ENCODE measurements at regions not wholly inside any gene's neighbourhood (a gene's known extent, or its start where the extent isn't known, plus 50 kb on each side); places are given as distances from the start of the nearest gene placed in this dataset.

DNA sequence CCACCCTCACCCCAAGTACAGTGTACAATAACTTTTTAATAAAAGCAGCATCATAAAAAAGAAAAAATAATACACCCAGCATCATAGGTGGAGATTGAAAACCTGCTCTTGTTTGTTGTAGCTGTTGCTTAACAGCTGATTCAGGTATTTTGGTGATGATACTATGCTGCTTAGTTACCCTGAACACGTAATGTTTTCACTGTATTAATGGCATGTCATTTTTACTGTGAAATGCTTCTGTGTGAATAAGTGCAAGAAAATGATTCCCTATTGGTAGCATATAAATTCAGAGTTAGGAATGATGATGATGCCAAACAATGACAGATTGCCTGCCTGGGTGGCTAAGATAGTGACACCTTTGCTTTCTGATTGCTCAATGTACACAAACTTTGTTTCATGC lies 405.7 kb downstream of the HDGFL1 start:
- DNase-seq (ENCODE audit: low read depth in 1 of 2, low spot score in 1 of 2) (no peak), FAIRE-seq (no peak), ATAC-seq (no peak)
- 17% methylated on average over 1 of the region's 1 CpG for WGBS (ENCODE audit: missing lambda C conversion rate)
- ChIA-PET CTCF (no interaction called here), POLR2A (no interaction called here)
- Histone ChIP-seq H3K9me3 (no peaks in the 10 kb centered on the region), H3K4me1 (no peaks in the 10 kb centered on the region), H3K4me3 (no peak overlapping the region), H3K27ac (no peak overlapping the region), H3K4me2 (no peak overlapping the region)
- no peak for TF ChIP-seq MYC (IDR thresholded peaks at IDR 0.05; ENCODE audit: borderline replicate concordance, low read length)
- no peak for TF ChIP-seq FOXS1 (CRISPR knock-in tag; IDR thresholded peaks at IDR 0.05)
- TF ChIP-seq JUN (IDR thresholded peaks at IDR 0.05): no peak
- no peak for TF ChIP-seq CTCF (IDR thresholded peaks at IDR 0.05)
- no peak for TF ChIP-seq HEYL (CRISPR knock-in tag; IDR thresholded peaks at IDR 0.05)
- TF ChIP-seq CEBPB (IDR thresholded peaks at IDR 0.05): no peak
- TF ChIP-seq, protein P1, sequence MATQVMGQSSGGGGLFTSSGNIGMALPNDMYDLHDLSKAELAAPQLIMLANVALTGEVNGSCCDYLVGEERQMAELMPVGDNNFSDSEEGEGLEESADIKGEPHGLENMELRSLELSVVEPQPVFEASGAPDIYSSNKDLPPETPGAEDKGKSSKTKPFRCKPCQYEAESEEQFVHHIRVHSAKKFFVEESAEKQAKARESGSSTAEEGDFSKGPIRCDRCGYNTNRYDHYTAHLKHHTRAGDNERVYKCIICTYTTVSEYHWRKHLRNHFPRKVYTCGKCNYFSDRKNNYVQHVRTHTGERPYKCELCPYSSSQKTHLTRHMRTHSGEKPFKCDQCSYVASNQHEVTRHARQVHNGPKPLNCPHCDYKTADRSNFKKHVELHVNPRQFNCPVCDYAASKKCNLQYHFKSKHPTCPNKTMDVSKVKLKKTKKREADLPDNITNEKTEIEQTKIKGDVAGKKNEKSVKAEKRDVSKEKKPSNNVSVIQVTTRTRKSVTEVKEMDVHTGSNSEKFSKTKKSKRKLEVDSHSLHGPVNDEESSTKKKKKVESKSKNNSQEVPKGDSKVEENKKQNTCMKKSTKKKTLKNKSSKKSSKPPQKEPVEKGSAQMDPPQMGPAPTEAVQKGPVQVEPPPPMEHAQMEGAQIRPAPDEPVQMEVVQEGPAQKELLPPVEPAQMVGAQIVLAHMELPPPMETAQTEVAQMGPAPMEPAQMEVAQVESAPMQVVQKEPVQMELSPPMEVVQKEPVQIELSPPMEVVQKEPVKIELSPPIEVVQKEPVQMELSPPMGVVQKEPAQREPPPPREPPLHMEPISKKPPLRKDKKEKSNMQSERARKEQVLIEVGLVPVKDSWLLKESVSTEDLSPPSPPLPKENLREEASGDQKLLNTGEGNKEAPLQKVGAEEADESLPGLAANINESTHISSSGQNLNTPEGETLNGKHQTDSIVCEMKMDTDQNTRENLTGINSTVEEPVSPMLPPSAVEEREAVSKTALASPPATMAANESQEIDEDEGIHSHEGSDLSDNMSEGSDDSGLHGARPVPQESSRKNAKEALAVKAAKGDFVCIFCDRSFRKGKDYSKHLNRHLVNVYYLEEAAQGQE (IDR thresholded peaks at IDR 0.05): no peak
- no peak for TF ChIP-seq NFE2L2 (conservative IDR thresholded peaks at IDR 0.05; ENCODE audit: low read length)
- TF ChIP-seq KDM5A (IDR thresholded peaks at IDR 0.05): no peak
- no peak for TF ChIP-seq ZSCAN20 (CRISPR knock-in tag; IDR thresholded peaks at IDR 0.05)
- no peak for TF ChIP-seq FOSL2 (IDR thresholded peaks at IDR 0.05)
- TF ChIP-seq FOSL2 (CRISPR knock-in tag; IDR thresholded peaks at IDR 0.05): no peak
- no peak for TF ChIP-seq MAZ (IDR thresholded peaks at IDR 0.05; ENCODE audit: borderline replicate concordance, low read depth, low read length)
- no peak for TF ChIP-seq TFCP2L1 (CRISPR knock-in tag; IDR thresholded peaks at IDR 0.05)
- TF ChIP-seq NR3C1 (IDR thresholded peaks at IDR 0.05): no peak

DNA sequence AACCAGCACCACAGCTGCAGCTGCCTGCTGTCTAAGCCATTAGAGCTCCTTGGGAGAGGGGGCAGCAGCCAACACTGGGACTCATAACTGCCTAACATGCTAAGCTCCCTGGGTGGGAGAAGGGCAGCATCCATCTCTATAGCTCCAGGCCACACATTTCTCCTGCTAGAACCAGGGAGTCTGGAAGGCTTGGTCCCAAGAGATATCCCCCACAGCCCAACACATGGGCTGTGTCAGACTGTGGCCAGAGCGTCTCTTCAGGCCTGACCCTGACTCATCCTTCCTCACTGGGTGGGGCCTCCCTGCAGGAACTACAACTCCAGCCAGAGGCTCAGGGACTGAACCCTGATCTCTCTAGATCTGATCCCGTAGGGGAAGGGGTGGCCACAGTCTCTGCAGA lies 411.1 kb downstream of the HDGFL1 start:
- no peaks in the 10 kb centered on the region for H3K9me3 ChIP-seq
- WGBS (ENCODE audit: missing lambda C conversion rate): 53% methylated on average over 2 of the region's 2 CpGs
- TF ChIP-seq MAX (IDR thresholded peaks at IDR 0.05): no peak
- TF ChIP-seq GATA3 (IDR thresholded peaks at IDR 0.05; ENCODE audit: borderline replicate concordance): no peak
- TF ChIP-seq CBX8 (IDR thresholded peaks at IDR 0.05): no peak
- TF ChIP-seq SREBF2 (IDR thresholded peaks at IDR 0.05): no peak
- TF ChIP-seq TP53 (CRISPR knock-in tag; IDR thresholded peaks at IDR 0.05): no peak
- no peak for TF ChIP-seq NFE2L2 (conservative IDR thresholded peaks at IDR 0.05; ENCODE audit: low read length)
- no peak for TF ChIP-seq CEBPB (IDR thresholded peaks at IDR 0.05)
- no peak for TF ChIP-seq HMGXB4 (CRISPR knock-in tag; IDR thresholded peaks at IDR 0.05; ENCODE audit: borderline replicate concordance)
- no peak for TF ChIP-seq RARB (CRISPR knock-in tag; IDR thresholded peaks at IDR 0.05)
- no peak for TF ChIP-seq KDM5A (IDR thresholded peaks at IDR 0.05)
- no peak for TF ChIP-seq RAD21 (conservative IDR thresholded peaks at IDR 0.05 in 1 of 2, IDR thresholded peaks at IDR 0.05 in 1 of 2)
- H3K4me1 ChIP-seq: no peaks in the 10 kb centered on the region
- ATAC-seq (no peak), DNase-seq (ENCODE audit: low read depth in 1 of 2, low spot score in 1 of 2) (no peak), FAIRE-seq (no peak)
- no peak overlapping the region for H3K4me3 ChIP-seq
- ChIA-PET CTCF (no interaction called here), POLR2A (no interaction called here)
- H3K4me2 ChIP-seq: no peak overlapping the region
- H3K27ac ChIP-seq: no peak overlapping the region

Data from A549 (cell line).